GM23338 (cell line): ENCODE measurements at regions not wholly inside any gene's neighbourhood (a gene's known extent, or its start where the extent isn't known, plus 50 kb on each side); places are given as distances from the start of the nearest gene placed in this dataset.

ENCODE experiments used
- ATAC-seq: fragments of 200-7000 bp; cut with Tn5 transposase; 3 replicates; pipeline ENCODE4 v1.9.1; 2020
- DNase-seq: peaks from one replicate; pipeline ENCODE4 v3.0.0-alpha.2; 2015; ENCODE audit warnings: low spot score
- H2AFZ ChIP-seq: fragments of 200-600 bp; sonication (generic); 2 replicates; pipeline ENCODE4 v1.8.0; 2016; ENCODE audit warnings: antibody characterized with exemption, mild to moderate bottlenecking, moderate library complexity
- H3F3A ChIP-seq: fragments of 200-600 bp; sonication (generic); replicated peaks from 2 replicates; pipeline ENCODE4 v1.8.0; 2017; ENCODE audit warnings: antibody characterized with exemption, mixed run types, low read depth
- H3K27ac ChIP-seq: fragments of 200-600 bp; sonication (generic); 2 replicates; pipeline ENCODE4 v1.6.1; 2016; ENCODE audit warnings: low read depth
- H3K27me3 ChIP-seq: fragments of 200-600 bp; sonication (generic); 2 replicates; pipeline ENCODE4 v1.8.0; 2016; ENCODE audit warnings: mild to moderate bottlenecking, mixed run types, moderate library complexity; ENCODE audit not compliant: insufficient read depth
- H3K36me3 ChIP-seq: fragments of 200-600 bp; sonication (generic); 2 replicates; pipeline ENCODE4 v1.8.0; 2016; ENCODE audit warnings: mild to moderate bottlenecking; ENCODE audit not compliant: insufficient read depth
- H3K4me1 ChIP-seq: fragments of 200-600 bp; sonication (generic); 2 replicates; pipeline ENCODE4 v1.8.0; 2016; ENCODE audit warnings: mild to moderate bottlenecking, moderate library complexity; ENCODE audit not compliant: insufficient read depth
- H3K4me2 ChIP-seq: fragments of 200-600 bp; sonication (generic); 2 replicates; pipeline ENCODE4 v1.7.1; 2017; ENCODE audit warnings: mixed run types
- H3K4me3 ChIP-seq: fragments of 200-600 bp; sonication (generic); 2 replicates; pipeline ENCODE4 v1.6.1; 2016; ENCODE audit warnings: mixed run types
- H3K79me2 ChIP-seq: fragments of 200-600 bp; sonication (generic); replicated peaks from 2 replicates; pipeline ENCODE4 v1.8.0; 2017; ENCODE audit warnings: mild to moderate bottlenecking; ENCODE audit not compliant: insufficient read depth
- H3K9me2 ChIP-seq: fragments of 200-600 bp; sonication (generic); 2 replicates; pipeline ENCODE4 v1.8.0; 2017; ENCODE audit not compliant: insufficient read depth
- H4K20me1 ChIP-seq: fragments of 200-600 bp; sonication (generic); replicated peaks from 2 replicates; pipeline ENCODE4 v1.8.0; 2017; ENCODE audit warnings: mild to moderate bottlenecking; ENCODE audit not compliant: insufficient read depth
- H3K27ac Mint-ChIP-seq: 2 replicates; pipeline ENCODE4 v1.8.0; 2020; ENCODE audit warnings: inconsistent platforms, mild to moderate bottlenecking, moderate library complexity, mixed read lengths
- H3K27me3 Mint-ChIP-seq: 3 replicates; pipeline ENCODE4 v1.8.0; 2022; ENCODE audit warnings: low read depth, mild to moderate bottlenecking, moderate library complexity, mixed read lengths, inconsistent platforms; ENCODE audit not compliant: insufficient read depth, poor library complexity
- H3K36me3 Mint-ChIP-seq: 3 replicates; pipeline ENCODE4 v1.8.0; 2021; ENCODE audit warnings: low read depth, mild to moderate bottlenecking, inconsistent platforms, moderate library complexity, mixed read lengths
- H3K4me1 Mint-ChIP-seq: 3 replicates; pipeline ENCODE4 v1.8.0; 2020; ENCODE audit warnings: mild to moderate bottlenecking, inconsistent platforms, mixed read lengths
- H3K4me3 Mint-ChIP-seq: 3 replicates; pipeline ENCODE4 v1.8.0; 2021; ENCODE audit warnings: moderate library complexity, mild to moderate bottlenecking, inconsistent platforms, mixed read lengths
- H3K9me3 Mint-ChIP-seq: 3 replicates; pipeline ENCODE4 v1.8.0; 2020; ENCODE audit warnings: moderate library complexity, mild to moderate bottlenecking, inconsistent platforms, mixed read lengths
- CREB1 ChIP-seq: fragments of 250-450 bp; sonication (Bioruptor Pico); IDR thresholded peaks from 2 replicates; pipeline ENCODE4 v1.5.0; 2020; ENCODE audit warnings: low read depth, mild to moderate bottlenecking, moderate library complexity
- CTCF ChIP-seq, 2 experiments: fragments of 200-600 bp in 1 of 2; sonication (generic) in 1 of 2; conservative IDR thresholded peaks; 2 replicates each; pipeline versions ENCODE4 v1.5.1 to v1.6.1; 2016 to 2017; ENCODE audit warnings: antibody characterized with exemption in 2 of 2, low read depth in 2 of 2, mild to moderate bottlenecking in 2 of 2, moderate library complexity in 1 of 2
- ETS1 ChIP-seq: IDR thresholded peaks from 2 replicates; pipeline ENCODE4 v1.6.1; 2016; ENCODE audit warnings: antibody characterized with exemption
- EZH2 ChIP-seq: fragments of 200-600 bp; sonication (generic); IDR thresholded peaks from one replicate; pipeline ENCODE4 v1.8.0; 2017; ENCODE audit warnings: antibody characterized with exemption, mild to moderate bottlenecking, low read depth; ENCODE audit not compliant: unreplicated experiment
- EZH2phosphoT487 ChIP-seq: fragments of 200-600 bp; sonication (generic); IDR thresholded peaks from one replicate; pipeline ENCODE4 v1.8.1; 2018; ENCODE audit warnings: antibody characterized with exemption; ENCODE audit not compliant: unreplicated experiment
- JUNB ChIP-seq: IDR thresholded peaks from one replicate; pipeline ENCODE4 v1.6.1; 2016; ENCODE audit warnings: antibody characterized with exemption; ENCODE audit not compliant: unreplicated experiment
- NANOG ChIP-seq: IDR thresholded peaks from 2 replicates; pipeline ENCODE4 v1.6.1; 2016; ENCODE audit warnings: antibody characterized with exemption, borderline replicate concordance
- POLR2AphosphoS5 ChIP-seq: IDR thresholded peaks from 2 replicates; pipeline ENCODE4 v1.6.1; 2016; ENCODE audit warnings: antibody characterized with exemption, low read depth
- REST ChIP-seq: IDR thresholded peaks from one replicate; pipeline ENCODE4 v1.6.1; 2018; ENCODE audit warnings: antibody characterized with exemption; ENCODE audit not compliant: unreplicated experiment
- STAT1 ChIP-seq: IDR thresholded peaks from one replicate; pipeline ENCODE4 v1.6.1; 2016; ENCODE audit warnings: antibody characterized with exemption; ENCODE audit not compliant: unreplicated experiment
- ZNF114 ChIP-seq: fragments of 250-450 bp; sonication (Bioruptor Pico); IDR thresholded peaks from 2 replicates; pipeline ENCODE4 v1.5.0; 2020; ENCODE audit warnings: mild to moderate bottlenecking, moderate library complexity
- ZNF331 ChIP-seq: fragments of 250-450 bp; sonication (Bioruptor Pico); IDR thresholded peaks from 2 replicates; pipeline ENCODE4 v1.5.0; 2020; ENCODE audit warnings: low read depth, mild to moderate bottlenecking, moderate library complexity
- ZNF462 ChIP-seq: fragments of 250-450 bp; sonication (Bioruptor Pico); IDR thresholded peaks from 2 replicates; pipeline ENCODE4 v1.5.0; 2020; ENCODE audit warnings: mild to moderate bottlenecking, moderate library complexity

- Histone ChIP-seq H3K4me1 (no peaks in the 10 kb centered on the region), H3K79me2 (no peaks in the 10 kb centered on the region), H3F3A (no peaks in the 10 kb centered on the region), H2AFZ (no peak overlapping the region), H3K27ac (no peak overlapping the region), H3K9me2 (no peaks in the 10 kb centered on the region), H3K4me2 (no peak overlapping the region), H3K36me3 (no peaks in the 10 kb centered on the region), H3K27me3 (no peaks in the 10 kb centered on the region), H4K20me1 (no peaks in the 10 kb centered on the region), H3K4me3 (no peak overlapping the region)
- Mint-ChIP-seq H3K4me1 (peaks cover 5% of the 10 kb centered on the region; the same call in 1 of the 3 replicates), H3K27me3 (peaks cover 3% of the 10 kb centered on the region), H3K27ac (no peak overlapping the region), H3K9me3 (peaks cover 2% of the 10 kb centered on the region), H3K4me3 (no peak overlapping the region), H3K36me3 (peaks cover 1% of the 10 kb centered on the region; the same call in 2 of the 3 replicates)
- ATAC-seq (no peak), DNase-seq (no peak)
- no peak for TF ChIP-seq CTCF (conservative IDR thresholded peaks at IDR 0.05; ENCODE audit: low read depth in 2 of 2)
- TF ChIP-seq EZH2 = no peak
- no peak for TF ChIP-seq EZH2phosphoT487
- no peak for TF ChIP-seq CREB1 (CRISPR knock-in tag)
- TF ChIP-seq POLR2AphosphoS5 = no peak
- no peak for TF ChIP-seq ZNF331
- TF ChIP-seq ETS1 = no peak
- TF ChIP-seq NANOG = no peak
- TF ChIP-seq REST = no peak
- TF ChIP-seq ZNF114 = no peak
- no peak for TF ChIP-seq STAT1
- no peak for TF ChIP-seq ZNF462
- no peak for TF ChIP-seq JUNB
These were observed 62.4 kb downstream of the GTPBP8 start for GRCh38 chr3:113053169-113053568.
